Vagina (tissue), 2 donors: ENCODE measurements at regions not wholly inside any gene's neighbourhood (a gene's known extent, or its start where the extent isn't known, plus 50 kb on each side); places are given as distances from the start of the nearest gene placed in this dataset.

Experiments used
- DNase-seq, 2 donors: peaks; one replicate each; pipeline ENCODE4 v3.0.0-alpha.2; 2017; ENCODE audit errors: extremely low spot score in 2 of 2
- H3K27ac ChIP-seq: fragments of 200-600 bp; sonication (generic); one replicate; pipeline ENCODE4 v1.5.1; 2019
- H3K27me3 ChIP-seq: fragments of 200-600 bp; sonication (generic); one replicate; pipeline ENCODE4 v1.5.1; 2019
- H3K36me3 ChIP-seq, 2 donors: fragments of 200-600 bp; sonication (generic); one replicate each; pipeline ENCODE4 v1.5.1; 2017 to 2019
- H3K4me1 ChIP-seq: fragments of 200-600 bp; sonication (generic); one replicate; pipeline ENCODE4 v1.5.1; 2019
- H3K4me3 ChIP-seq, 2 donors: fragments of 200-600 bp; sonication (generic); 1 replicate in 1 of 2; 2 replicates in 1 of 2; pipeline ENCODE4 v1.5.1; 2016 to 2019
- H3K9me3 ChIP-seq: fragments of 200-600 bp; sonication (generic); one replicate; pipeline ENCODE4 v1.5.1; 2019
- CTCF ChIP-seq, 3 experiments: fragments of 450-650 bp in 2 of 3; fragments of 200-600 bp in 1 of 3; sonication (generic) in 1 of 3; IDR thresholded peaks; one replicate each; pipeline ENCODE4 v1.5.1; 2017 to 2019; ENCODE audit warnings: antibody characterized with exemption in 3 of 3, mild to moderate bottlenecking in 2 of 3, moderate library complexity in 2 of 3
- POLR2A ChIP-seq, 2 donors: fragments of 450-650 bp; IDR thresholded peaks; one replicate each; pipeline ENCODE4 v1.6.1; 2017; ENCODE audit warnings: antibody characterized with exemption in 2 of 2, mild to moderate bottlenecking in 2 of 2, moderate library complexity in 2 of 2
- POLR2AphosphoS5 ChIP-seq, 2 donors: sonication (generic); formaldehyde crosslinking; IDR thresholded peaks; one replicate each; pipeline ENCODE4 v1.9.0; 2017; ENCODE audit warnings: antibody characterized with exemption in 2 of 2, mild to moderate bottlenecking in 2 of 2, low read depth in 1 of 2; ENCODE audit not compliant: insufficient read depth in 1 of 2
- intact Hi-C: fragments of 100-400 bp; cut with DNase I; formaldehyde crosslinking; loops from one replicate; pipeline ENCODE4 v1.15.1; 2023

- TF ChIP-seq POLR2AphosphoS5 (IDR thresholded peaks at IDR 0.05; ENCODE audit: insufficient read depth in 1 of 2, low read depth in 1 of 2) (no peak), POLR2A (IDR thresholded peaks at IDR 0.05) (no peak), CTCF (IDR thresholded peaks at IDR 0.05) (no peak)
- H3K4me1 ChIP-seq = no peaks in the 10 kb centered on the region
- H3K9me3 ChIP-seq = no peaks in the 10 kb centered on the region
- no peak overlapping the region for H3K4me3 ChIP-seq
- no peak for DNase-seq
- intact Hi-C loops = no loop called here
- no peaks in the 10 kb centered on the region for H3K36me3 ChIP-seq
- H3K27me3 ChIP-seq = no peaks in the 10 kb centered on the region
- no peak overlapping the region for H3K27ac ChIP-seq
These were observed 332.2 kb upstream of the ST6GAL2 start for GRCh38 chr2:107218208-107218607.

- DNase-seq = no peak
- no peaks in the 10 kb centered on the region for H3K27me3 ChIP-seq
- intact Hi-C loops = no loop called here
- TF ChIP-seq CTCF (IDR thresholded peaks at IDR 0.05) (no peak), POLR2A (IDR thresholded peaks at IDR 0.05) (no peak)
- H3K4me3 ChIP-seq = no peak overlapping the region
- no peaks in the 10 kb centered on the region for H3K36me3 ChIP-seq
- no peaks in the 10 kb centered on the region for H3K4me1 ChIP-seq
- no peak overlapping the region for H3K27ac ChIP-seq
- no peaks in the 10 kb centered on the region for H3K9me3 ChIP-seq
These were observed 336.5 kb upstream of the ST6GAL2 start for GRCh38 chr2:107222466-107222865.

GRCh38 chr2:107235491-107236254, 349.7 kb upstream of the ST6GAL2 start:
- no peak overlapping the region for H3K27ac ChIP-seq
- DNase-seq = no peak
- H3K36me3 ChIP-seq = no peaks in the 10 kb centered on the region
- intact Hi-C loops = no loop called here
- no peaks in the 10 kb centered on the region for H3K4me1 ChIP-seq
- H3K27me3 ChIP-seq = no peaks in the 10 kb centered on the region
- peaks cover 5% of the 10 kb centered on the region for H3K9me3 ChIP-seq
- TF ChIP-seq POLR2AphosphoS5 (IDR thresholded peaks at IDR 0.05; ENCODE audit: insufficient read depth in 1 of 2, low read depth in 1 of 2) (no peak), POLR2A (IDR thresholded peaks at IDR 0.05) (no peak), CTCF (IDR thresholded peaks at IDR 0.05) (no peak)
- H3K4me3 ChIP-seq = no peak overlapping the region

- intact Hi-C loops = no loop called here
- no peak overlapping the region for H3K27ac ChIP-seq
- no peaks in the 10 kb centered on the region for H3K27me3 ChIP-seq
- H3K9me3 ChIP-seq = no peaks in the 10 kb centered on the region
- H3K4me1 ChIP-seq = no peaks in the 10 kb centered on the region
- no peak overlapping the region for H3K4me3 ChIP-seq
- H3K36me3 ChIP-seq = no peaks in the 10 kb centered on the region
- TF ChIP-seq POLR2A (IDR thresholded peaks at IDR 0.05) (no peak), CTCF (IDR thresholded peaks at IDR 0.05) (no peak), POLR2AphosphoS5 (IDR thresholded peaks at IDR 0.05; ENCODE audit: insufficient read depth in 1 of 2, low read depth in 1 of 2) (no peak)
- DNase-seq = no peak
These were observed 356.8 kb upstream of the ST6GAL2 start for GRCh38 chr2:107242811-107243210.

- H3K36me3 ChIP-seq = no peaks in the 10 kb centered on the region
- H3K4me1 ChIP-seq = no peaks in the 10 kb centered on the region
- intact Hi-C loops = no loop called here
- H3K9me3 ChIP-seq = no peaks in the 10 kb centered on the region
- H3K4me3 ChIP-seq = no peak overlapping the region
- H3K27ac ChIP-seq = no peak overlapping the region
- no peaks in the 10 kb centered on the region for H3K27me3 ChIP-seq
- TF ChIP-seq POLR2A (IDR thresholded peaks at IDR 0.05) (no peak), CTCF (IDR thresholded peaks at IDR 0.05) (no peak), POLR2AphosphoS5 (IDR thresholded peaks at IDR 0.05; ENCODE audit: insufficient read depth in 1 of 2, low read depth in 1 of 2) (no peak)
- DNase-seq = no peak
These were observed 363.0 kb upstream of the ST6GAL2 start for GRCh38 chr2:107248932-107249331.
